AG08396 (cell line): ENCODE measurements at regions not wholly inside any gene's neighbourhood (a gene's known extent, or its start where the extent isn't known, plus 50 kb on each side); places are given as distances from the start of the nearest gene placed in this dataset.
"Not testable (repeated sequence)": the region's sequence is repeated elsewhere in the genome, so short reads cannot be mapped to it uniquely, and the experiment has no call there.

Source experiments
- DNase-seq: peaks from one replicate; pipeline ENCODE4 v3.0.0; 2012; ENCODE audit warnings: low spot score, mixed read lengths

DNA sequence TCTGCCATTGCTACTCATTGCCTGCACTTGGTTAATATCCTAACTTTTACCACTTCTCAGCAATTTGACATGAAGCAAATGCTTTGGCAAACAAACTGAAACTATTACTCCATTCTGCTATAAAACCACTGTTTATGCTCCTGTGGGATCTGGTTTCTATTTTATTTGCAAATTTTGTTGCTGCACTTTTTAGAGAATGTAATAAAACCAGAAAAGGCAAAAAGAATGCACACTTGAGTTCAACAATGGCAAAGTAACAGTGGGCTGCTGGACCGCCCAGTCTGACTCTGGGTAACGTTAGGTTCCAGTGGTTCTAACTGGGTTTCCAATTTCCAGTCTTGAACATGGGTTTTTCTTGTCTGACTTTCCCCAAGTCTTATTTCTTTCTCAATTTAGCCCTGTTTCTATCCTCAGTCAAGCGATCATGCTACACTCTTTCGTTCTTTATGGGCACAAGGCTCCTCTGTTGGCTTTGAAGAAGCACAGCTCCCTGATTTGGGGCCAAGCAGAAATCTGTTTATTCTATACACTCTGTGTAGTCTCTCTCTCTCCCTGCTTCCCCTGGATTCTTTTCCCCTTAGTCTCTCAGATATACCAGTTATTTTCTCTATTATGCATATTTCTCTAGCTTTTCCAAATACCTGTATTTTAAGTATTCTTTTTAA, 129.2 kb upstream of the FAM3C start:
- DNase-seq = no peak

DNA sequence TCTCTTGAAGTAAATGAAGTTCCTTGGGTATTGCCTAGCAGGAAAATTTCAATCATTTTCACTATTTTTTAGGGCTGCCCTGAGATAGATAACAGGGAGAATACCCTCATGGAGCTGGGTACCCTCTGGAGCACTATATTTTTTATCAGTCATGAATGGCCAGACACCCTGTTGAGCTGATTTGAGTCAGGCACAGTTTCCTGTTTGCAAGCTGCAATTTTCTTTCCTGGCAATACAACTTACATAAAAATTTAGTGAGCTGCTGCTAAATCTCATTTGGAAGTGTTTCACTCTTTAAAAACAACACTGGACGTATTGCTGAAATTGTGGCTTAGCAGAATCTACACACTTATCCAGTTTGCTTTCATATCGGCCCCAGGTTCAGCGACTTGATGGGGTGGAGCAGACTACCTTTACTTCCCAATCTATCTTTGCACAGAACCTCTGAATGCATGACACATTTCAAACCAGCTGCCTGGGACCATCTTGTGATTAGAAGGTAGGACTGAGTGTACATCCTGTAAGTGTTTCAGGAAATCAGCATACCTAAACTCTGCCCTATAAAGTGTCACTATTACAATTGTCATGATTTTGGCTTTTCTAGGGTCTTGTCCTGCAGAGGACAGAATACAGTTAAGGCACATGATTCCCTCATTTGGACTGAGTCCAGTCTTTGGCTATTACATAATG, 125.7 kb upstream of the FAM3C start:
- DNase-seq = no peak

DNA sequence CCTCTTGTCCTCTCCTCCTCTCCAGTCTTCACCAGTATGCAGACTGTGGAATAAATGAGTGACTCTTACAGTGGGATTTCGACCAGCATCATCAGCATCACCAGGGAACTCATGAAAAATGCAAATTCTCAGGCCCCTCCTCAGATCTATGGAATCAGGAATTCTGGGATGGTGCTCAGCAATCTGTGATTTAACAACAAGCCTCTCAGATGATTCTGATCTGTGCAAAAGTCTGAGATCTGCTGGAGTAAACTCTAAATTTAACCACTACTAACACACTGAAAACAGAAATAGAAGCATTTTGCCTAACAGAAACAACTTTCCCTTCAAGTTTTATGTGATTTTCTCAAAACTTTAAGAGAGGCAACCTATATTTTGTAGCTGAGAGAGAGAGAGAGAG, 124.8 kb upstream of the FAM3C start:
- DNase-seq = no peak

DNA sequence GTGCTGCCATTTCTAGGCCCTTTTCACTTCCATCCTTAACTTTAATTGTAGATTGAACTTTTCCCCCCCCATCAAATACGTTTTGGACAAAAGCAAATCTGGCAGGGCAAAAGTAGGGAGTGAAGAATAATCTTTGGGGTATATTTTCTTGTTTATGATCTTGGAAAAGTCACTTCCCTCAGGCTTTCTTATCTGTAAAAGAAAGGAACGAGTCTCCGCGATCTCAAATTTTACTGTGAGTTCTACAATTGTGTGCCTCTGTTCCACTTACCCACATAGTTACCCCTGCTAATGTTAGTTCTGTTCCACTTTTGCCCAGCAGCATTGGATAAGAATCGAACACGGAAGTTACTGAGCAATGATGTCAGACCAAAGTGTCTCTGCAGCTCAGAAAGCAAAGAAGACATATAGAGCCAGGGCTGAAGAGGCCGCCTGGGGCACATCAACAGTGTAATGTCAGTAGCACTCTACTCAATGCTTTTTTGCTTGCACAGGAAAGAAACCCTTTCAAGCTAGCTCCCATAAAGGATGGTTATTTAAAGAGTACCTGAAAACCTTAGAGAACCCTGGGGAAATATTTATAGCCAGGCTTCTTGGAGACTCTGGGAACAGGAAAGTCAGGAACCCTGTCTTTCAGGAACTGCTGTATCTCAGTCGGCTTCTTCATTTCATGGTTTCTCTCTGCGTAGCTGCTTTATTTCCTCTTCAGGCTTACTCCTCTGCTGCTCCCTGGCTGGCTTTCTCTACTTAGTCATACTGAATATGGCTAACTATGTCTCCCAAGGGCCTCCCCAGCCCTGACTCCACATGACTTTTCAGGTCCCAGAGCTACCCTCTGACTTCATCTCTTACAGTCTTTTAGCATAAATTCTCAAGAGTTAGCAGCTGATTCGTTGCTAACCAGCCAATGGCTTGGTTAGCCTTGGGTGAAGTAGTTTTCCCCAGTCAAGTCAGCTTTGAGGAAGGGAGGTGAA, 123.7 kb upstream of the FAM3C start:
- no peak for DNase-seq

GRCh38 chr7:121517591-121517990, 121.5 kb upstream of the FAM3C start:
- no peak for DNase-seq

DNA sequence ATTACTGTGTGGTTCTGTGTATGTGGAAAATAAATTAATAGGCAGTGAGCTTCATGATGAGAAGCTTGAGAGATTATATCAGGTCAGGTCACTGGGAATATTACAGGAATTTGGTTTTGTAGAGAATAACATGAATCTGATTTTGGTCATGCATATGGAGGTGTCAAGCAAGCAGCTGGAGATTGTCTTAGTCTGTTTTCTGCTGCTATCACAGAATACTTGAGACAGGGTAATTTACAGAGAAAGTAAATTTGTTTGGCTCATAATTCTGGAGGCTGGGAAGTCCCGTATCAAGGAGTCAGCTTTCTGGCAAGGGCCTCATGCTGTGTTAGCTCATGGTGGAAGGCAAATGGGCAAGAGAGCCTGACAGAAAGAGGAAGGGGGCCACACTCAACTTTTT, 120.7 kb upstream of the FAM3C start:
- DNase-seq = no peak

DNA sequence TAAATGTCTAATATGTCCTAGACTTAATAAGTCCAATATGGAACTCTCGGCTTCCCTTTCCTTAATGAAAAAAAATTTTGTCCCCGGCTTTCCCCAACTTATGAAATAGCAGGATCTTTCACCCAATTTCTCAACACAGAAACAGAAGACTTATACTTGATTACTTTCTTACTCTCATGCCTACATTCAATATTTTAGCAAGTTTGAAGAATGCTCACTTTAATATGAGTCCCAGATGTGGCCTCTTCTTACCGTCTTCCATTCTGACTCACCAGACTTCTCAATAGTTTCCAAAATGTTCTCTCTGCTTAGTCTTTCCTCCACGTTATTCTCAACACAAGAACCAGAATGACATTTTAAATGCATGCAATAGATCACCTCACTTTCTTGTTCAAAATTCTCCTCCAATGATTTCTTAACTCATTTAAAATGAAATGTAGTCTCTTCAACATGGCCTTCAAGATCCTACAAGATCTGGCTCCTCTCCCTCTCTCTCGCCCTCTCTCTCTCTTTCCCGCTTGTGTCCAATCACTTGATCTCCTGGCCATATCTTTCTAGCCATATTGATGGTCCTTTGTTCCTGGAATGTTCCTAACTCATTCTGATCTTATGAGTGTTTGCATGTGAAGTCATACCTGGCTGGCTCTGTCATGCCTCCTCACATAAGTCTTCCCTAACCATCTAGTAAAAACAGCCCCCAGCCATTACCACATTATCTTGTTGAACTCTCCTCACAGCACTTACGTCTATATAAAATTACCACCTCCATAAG, 119.7 kb upstream of the FAM3C start:
- no peak for DNase-seq

DNA sequence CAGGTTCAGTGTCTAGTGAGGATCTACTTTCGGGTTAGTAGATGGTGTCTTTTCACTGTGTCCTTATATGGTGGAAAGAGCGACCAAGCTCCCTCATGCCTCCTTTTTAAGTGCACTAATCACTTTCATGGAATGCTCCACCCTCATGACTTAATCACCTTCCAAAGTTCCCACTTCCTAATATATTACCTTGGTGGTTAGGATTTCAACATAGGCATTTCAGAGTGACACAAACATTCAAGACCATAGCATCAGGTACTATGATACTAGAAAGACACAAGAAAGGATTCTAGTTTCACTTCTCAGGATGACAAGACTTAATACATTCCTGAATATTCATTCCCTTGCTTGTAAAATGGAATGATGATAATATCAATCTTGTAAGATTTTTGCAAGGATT, 119.1 kb upstream of the FAM3C start:
- DNase-seq = no peak

DNA sequence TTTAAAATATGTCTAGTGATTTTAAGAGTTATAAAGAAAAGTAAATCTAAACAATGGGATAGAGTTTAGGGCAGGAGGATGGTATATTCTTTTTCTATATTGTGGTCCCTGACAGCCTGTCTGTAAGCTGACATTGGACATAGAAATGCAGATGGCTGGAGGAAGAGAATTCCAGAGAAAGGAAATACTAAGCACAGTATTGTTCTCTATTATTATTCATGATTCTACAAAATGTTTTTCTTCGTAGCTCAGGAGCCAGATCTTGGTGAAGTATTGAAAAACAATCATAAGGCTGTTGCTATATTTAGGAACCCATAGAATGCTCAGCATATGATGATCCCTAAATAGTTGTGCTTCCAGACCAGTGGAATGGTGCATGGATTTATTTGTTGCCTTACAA, 117.0 kb upstream of the FAM3C start:
- DNase-seq = no peak

DNA sequence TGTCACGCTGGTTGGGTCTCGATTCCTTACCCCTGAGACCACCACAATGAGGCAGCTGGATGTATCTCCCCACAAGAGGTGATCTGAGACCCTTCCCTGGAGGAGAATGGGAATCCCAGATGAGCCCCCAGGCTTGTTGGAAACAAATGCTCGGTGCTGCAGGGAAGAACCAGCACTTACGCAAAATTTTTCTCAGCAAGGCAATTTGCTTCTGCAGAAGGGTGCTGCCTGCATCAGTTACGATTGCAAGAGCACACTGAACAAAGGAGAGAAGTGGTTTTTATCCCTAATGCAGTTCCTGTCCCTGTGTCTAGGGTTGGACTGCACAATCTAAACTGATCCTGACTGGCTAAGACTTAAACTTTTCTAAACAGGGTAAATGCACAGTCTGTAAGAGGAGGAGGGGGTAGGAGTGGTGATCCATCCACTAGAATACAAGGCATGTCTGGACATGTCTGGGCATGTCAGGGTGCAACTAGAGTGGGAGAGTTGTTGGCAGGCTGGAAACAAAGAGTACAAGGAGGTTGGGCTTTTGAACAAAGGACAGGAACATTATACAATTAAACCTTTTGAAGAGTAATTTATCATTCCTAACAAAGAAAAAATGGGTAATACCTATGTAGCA, 114.9 kb upstream of the FAM3C start:
- no peak for DNase-seq

DNA sequence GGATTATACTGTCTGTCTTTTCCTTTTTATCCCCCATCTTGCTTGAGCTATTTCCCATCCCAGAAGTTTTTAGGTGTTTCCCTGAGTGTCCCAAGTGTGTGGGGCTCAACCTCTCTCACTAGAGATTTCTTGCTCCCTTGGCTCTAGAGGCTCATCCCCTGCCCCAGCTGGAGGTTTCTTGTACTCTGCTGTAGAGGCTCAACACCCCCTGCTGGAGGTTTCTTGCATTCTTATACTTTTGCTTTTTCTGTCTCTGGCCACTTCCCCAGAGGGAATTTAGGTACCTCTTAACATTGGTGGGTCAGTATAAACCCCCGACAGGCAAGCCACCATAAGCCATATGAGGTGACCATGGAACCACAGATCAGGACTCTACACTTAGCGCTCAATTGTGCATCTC, 114.2 kb upstream of the FAM3C start:
- no peak for DNase-seq

GRCh38 chr7:121505540-121506182, 109.6 kb upstream of the FAM3C start:
- no peak for DNase-seq

DNA sequence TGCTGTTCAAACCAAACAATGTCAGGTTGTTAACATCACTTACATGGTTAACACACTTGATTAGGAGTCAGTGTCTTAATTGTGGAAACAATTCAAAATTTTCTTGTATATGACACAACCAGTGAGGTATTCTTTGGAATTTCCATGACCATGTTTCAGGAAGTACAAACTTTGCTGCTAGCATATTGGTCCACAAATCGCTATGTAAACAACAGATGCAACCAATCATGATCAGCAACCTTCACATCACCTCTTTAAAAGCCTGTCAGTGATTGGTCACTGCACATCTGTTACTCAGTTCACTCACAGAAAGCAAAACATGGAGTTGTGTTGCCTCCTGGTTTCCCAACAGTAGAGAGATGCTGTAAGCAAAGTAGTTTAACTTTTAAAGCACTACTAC, 108.9 kb upstream of the FAM3C start:
- peak; percentile 22 for DNase-seq

DNA sequence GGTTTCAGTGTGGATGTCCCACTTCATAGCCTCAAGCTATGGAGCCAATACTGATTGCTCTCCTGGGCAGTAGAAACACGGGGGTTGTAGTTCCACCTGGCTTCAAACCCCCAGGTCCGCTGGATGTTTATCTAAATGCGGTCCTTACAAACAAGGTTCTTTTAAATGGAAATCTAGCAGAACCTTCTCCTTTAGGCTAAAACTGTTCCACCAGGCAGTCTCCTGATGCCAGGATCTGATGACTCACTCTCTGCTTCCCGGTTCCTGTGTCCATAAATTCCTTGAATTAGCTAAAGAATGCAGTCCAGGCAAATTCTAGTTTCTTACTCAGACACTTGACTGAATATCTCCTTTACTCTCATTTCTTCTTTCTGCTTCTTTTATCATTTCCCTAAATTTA, 108.4 kb upstream of the FAM3C start:
- DNase-seq = peak; percentile 62

DNA sequence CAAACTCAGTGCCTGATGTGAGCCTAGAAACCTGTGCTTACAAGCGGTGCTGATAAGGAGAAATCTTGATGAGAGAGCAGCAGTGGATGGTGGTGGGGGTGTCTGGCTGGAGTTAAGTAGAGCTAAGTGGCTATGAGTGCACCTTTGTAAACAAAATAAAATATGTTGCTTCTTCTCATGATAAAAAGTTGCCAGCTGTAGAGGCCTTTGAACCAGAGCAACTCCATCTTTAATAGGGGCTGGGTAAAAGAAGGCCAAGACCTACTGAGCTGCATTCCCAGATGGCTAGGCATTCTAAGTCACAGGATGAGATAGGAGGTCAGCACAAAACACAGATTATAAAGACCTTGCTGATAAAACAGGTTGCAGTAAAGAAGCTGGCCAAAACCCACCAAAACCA, 107.6 kb upstream of the FAM3C start:
- DNase-seq = no peak

DNA sequence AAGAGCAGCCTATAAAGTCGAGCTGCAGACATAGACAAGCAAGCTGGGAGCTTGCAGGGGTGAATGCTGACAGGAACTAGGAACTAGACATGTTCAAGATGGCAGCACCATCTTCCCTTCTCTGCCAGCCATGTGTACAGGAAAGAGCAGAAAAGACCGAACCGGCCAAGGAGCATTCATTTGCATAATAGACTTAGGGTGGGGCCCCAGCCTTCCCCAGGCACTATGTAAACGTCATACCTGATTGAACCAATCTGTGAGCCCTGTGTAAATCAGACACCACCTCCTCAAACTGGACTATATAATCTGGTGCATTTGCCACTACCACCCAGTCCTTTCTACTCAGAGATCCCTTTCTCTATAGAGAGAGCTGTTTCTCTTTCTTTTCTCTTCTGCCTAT, 106.9 kb upstream of the FAM3C start:
- no peak for DNase-seq

- DNase-seq = no peak
Observed at GRCh38 chr7:121501566-121501965, 105.5 kb upstream of the FAM3C start.

DNA sequence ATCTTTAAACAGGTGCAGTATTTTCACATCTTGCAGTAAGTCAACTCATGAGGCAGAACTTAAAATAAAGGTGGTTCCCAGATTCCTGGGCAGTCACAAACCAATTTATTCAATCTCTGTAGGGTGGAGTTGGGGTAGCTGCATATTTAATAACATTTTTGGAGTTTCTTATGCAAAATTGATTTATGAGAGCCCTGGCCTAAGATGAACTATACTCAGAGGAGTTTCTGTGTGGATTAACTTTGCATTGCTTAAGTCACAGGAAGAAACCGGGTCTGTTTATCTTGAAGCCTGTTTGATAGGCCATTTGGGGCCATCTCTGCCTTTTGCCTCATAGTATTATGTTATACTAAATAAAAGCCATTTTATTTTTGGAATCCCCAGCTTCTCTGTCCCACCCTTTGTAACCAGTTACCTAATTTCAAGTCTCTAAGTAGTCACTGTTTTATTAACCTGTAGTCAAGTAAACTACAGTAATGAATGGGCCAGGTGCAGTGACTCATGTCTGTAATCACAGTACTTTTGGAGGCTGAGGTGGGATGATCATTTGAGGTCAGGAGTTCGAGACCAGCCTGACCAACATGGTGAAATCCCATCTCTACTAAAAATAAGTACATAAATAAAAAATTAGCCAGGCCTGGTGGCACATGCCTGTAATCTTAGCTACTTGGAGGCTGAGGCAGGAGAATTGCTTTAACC, 104.4 kb upstream of the FAM3C start:
- no peak for DNase-seq

DNA sequence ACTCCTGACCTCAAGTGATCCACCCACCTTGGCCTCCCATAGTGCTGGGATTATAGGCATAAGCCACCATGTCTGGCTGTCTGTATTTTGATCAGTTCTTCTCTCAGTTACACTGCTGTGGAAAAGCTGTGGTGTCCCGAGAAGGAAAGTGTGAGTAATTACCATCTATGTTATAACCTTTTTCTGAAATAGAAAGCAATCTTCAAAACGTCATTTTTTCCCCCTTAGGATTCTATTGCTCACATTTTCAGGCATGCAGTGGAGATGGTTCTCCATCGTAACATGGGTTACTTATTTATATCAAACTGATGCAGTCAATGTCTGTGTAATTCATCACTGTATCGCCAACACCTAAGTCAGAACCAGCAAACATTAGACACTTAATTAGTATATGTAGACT, 103.5 kb upstream of the FAM3C start:
- no peak for DNase-seq

- DNase-seq = no peak
Observed at GRCh38 chr7:121498816-121499215, 102.7 kb upstream of the FAM3C start.

DNA sequence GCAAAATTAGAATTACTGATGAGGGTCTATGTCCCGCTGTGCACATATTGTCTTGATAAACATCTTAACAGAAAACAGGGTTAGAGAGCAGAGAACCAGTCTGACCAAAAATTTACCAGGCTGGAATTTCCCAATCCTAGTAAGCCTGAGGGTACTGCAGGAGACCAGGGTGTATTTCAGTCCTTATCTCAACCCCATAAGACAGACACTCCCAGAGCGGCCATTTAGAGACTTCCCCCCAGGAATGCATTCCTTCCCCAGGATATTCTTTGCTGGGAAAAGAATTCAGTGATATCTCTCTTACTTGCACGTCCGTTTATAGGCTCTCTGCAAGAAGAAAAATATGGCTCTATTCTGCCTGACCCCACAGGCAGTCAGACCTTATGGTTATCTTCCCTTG, 101.4 kb upstream of the FAM3C start:
- not testable (repeated sequence) for DNase-seq
